AG09319 (cell line): ENCODE measurements at regions not wholly inside any gene's neighbourhood (a gene's known extent, or its start where the extent isn't known, plus 50 kb on each side); places are given as distances from the start of the nearest gene placed in this dataset.

ENCODE experiments used
- DNase-seq: peaks from one replicate; pipeline ENCODE4 v3.0.0-alpha.2; 2010; ENCODE audit warnings: low read depth; ENCODE audit errors: extremely low read depth
- TF ChIP-seq, protein P1 (sequence below): IDR thresholded peaks from 2 replicates; pipeline ENCODE4 v1.5.1; 2011; ENCODE audit warnings: low read depth, mild to moderate bottlenecking, inconsistent platforms, low read length, moderate library complexity

- DNase-seq = no peak
- TF ChIP-seq, protein P1, sequence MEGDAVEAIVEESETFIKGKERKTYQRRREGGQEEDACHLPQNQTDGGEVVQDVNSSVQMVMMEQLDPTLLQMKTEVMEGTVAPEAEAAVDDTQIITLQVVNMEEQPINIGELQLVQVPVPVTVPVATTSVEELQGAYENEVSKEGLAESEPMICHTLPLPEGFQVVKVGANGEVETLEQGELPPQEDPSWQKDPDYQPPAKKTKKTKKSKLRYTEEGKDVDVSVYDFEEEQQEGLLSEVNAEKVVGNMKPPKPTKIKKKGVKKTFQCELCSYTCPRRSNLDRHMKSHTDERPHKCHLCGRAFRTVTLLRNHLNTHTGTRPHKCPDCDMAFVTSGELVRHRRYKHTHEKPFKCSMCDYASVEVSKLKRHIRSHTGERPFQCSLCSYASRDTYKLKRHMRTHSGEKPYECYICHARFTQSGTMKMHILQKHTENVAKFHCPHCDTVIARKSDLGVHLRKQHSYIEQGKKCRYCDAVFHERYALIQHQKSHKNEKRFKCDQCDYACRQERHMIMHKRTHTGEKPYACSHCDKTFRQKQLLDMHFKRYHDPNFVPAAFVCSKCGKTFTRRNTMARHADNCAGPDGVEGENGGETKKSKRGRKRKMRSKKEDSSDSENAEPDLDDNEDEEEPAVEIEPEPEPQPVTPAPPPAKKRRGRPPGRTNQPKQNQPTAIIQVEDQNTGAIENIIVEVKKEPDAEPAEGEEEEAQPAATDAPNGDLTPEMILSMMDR = no peak
Measured at GRCh38 chr2:221074238-221074637, 497.9 kb downstream of the EPHA4 start.

GRCh38 chr2:221075203-221075602 is 496.9 kb downstream of the EPHA4 start:
- DNase-seq = no peak
- TF ChIP-seq, protein P1 = no peak

GRCh38 chr2:221077251-221077650 is 494.9 kb downstream of the EPHA4 start:
- TF ChIP-seq, protein P1 = no peak
- no peak for DNase-seq

DNA sequence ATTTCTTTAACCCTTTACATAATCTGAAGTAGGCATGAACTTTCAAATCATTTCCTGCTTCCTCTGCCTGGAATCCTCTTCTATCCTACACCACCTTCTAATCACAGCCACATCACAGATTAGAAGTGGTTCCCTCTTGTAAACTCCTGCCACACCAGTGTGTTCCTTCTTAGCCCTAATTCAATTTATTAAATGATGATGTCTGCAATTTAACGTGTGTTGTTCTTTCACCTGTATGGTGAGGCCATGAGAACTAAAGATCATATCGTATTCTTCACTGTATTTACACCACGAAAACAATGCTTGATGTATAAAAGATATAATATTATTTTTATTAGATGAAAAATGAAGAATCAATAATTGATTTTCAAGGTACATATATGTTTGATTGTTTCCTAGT is 494.3 kb downstream of the EPHA4 start:
- no peak for DNase-seq
- TF ChIP-seq, protein P1 = no peak

DNA sequence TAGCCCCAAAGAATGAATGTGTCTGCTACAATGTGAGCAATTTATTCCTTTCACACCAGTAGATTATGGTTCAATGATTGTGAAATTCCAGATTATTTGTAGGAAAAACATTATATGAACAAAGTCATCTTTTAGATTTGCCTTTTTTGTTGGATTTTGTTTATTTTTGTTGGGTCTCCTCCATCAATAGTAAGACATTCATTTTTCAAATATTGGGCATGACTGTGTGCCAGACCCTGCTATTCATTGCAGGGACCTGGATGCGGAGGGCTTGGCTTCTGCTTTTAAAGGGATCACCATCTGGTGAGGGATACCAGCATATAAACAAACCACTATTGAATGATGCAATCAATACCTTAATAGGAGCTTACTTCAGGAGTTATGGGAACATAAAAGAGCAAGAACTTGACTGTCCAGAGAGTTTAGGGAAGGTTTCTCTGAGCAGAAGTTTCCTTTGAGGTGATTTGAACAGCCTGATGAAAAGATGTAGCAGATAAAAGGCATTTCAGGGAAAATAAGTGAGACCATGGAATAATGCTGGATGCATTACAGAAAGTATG is 486.7 kb downstream of the EPHA4 start:
- TF ChIP-seq, protein P1 = no peak
- DNase-seq = no peak

GRCh38 chr2:221085936-221086335 is 486.2 kb downstream of the EPHA4 start:
- TF ChIP-seq, protein P1 = no peak
- DNase-seq = no peak

- TF ChIP-seq, protein P1 = no peak
- DNase-seq = no peak
Measured at GRCh38 chr2:221087779-221088178, 484.3 kb downstream of the EPHA4 start.
